ENCODE measurements at regions not wholly inside any gene's neighbourhood (a gene's known extent, or its start where the extent isn't known, plus 50 kb on each side); places are given as distances from the start of the nearest gene placed in this dataset.

DNA sequence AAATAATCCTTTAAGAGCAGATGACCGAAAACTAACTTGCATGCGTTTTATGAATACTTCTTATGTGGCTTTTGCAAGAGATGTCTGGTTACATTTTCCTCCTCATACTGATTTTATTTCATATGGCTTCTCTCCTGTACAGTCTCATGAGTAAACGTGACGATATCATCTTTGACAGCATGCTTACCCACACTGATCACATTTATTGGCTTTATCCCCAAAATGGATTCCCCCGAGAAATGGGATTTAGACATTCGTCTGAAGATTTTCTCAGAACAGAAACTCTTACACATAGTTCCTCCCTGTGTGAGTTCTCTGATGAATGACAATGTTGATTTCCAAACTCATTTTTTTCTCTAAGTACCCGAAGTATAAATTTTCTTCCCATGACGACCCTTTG lies 939.7 kb upstream of the LCORL start:
- Histone ChIP-seq H3K9ac (ENCODE audit: low read length) (no peak overlapping the region), H3K4me1 (ENCODE audit: insufficient read depth, low read length) (no peaks in the 10 kb centered on the region), H3K27me3 (ENCODE audit: control insufficient read depth in 1 of 2, insufficient read depth in 2 of 2, low read length in 2 of 2) (no peaks in the 10 kb centered on the region), H3K4me3 (ENCODE audit: low read depth in 1 of 2, low read length in 2 of 2) (no peak overlapping the region), H3K36me3 (ENCODE audit: insufficient read depth, low read length) (no peaks in the 10 kb centered on the region), H3K9me3 (ENCODE audit: low read length) (no peaks in the 10 kb centered on the region), H3K27ac (ENCODE audit: low read depth, low read length) (no peak overlapping the region)

DNA sequence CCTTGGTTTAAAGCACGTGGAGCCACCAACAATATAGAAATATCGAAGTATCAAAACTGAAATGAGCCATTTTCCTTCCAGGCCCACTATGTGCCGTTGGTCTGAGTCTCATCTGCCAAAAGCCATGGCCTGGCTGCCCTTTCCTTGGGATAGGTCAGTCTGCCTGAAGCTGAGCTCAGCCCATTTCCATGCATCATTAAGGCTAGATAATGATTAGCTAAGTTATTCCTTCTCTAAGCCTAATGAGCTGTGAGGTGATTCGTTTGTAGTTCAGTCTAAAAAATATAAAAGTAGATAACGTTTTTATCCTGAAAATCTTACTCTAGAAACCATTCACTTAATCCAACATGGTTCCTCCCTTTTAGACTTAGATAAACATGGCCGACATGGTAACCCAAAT lies 936.2 kb upstream of the LCORL start:
- no peaks in the 10 kb centered on the region for H3K27me3 ChIP-seq (ENCODE audit: control insufficient read depth in 1 of 2, insufficient read depth in 2 of 2, low read length in 2 of 2)
- no peaks in the 10 kb centered on the region for H3K9me3 ChIP-seq (ENCODE audit: low read length)
- H3K36me3 ChIP-seq (ENCODE audit: insufficient read depth, low read length): no peaks in the 10 kb centered on the region
- H3K4me3 ChIP-seq (ENCODE audit: low read depth in 1 of 2, low read length in 2 of 2): no peak overlapping the region
- H3K4me1 ChIP-seq (ENCODE audit: insufficient read depth, low read length): no peaks in the 10 kb centered on the region
- no peak overlapping the region for H3K9ac ChIP-seq (ENCODE audit: low read length)
- H3K27ac ChIP-seq (ENCODE audit: low read depth, low read length): no peak overlapping the region

DNA sequence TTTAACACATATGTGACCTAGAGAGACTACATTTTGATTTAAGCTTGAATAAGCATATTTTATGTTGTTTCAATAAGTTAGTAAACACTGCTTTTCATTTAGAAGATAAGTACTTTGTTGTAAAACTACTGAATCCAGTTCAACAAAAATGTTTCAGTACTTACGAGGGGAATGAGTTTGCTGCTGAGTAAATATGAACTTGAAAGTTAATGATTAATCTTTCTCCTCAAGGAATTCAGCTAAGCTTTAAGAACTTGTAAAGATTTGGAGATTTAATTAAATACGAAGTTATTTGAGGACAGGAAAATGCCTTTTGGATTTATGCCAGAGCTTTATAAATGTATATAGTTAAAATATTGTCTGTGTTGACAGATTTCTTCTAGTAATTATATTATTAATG lies 933.0 kb upstream of the LCORL start:
- H3K27ac ChIP-seq (ENCODE audit: low read depth, low read length): no peak overlapping the region
- H3K27me3 ChIP-seq (ENCODE audit: control insufficient read depth in 1 of 2, insufficient read depth in 2 of 2, low read length in 2 of 2): no peaks in the 10 kb centered on the region
- H3K4me3 ChIP-seq (ENCODE audit: low read depth in 1 of 2, low read length in 2 of 2): no peak overlapping the region
- H3K9ac ChIP-seq (ENCODE audit: low read length): no peak overlapping the region
- no peaks in the 10 kb centered on the region for H3K4me1 ChIP-seq (ENCODE audit: insufficient read depth, low read length)
- H3K36me3 ChIP-seq (ENCODE audit: insufficient read depth, low read length): no peaks in the 10 kb centered on the region
- H3K9me3 ChIP-seq (ENCODE audit: low read length): no peaks in the 10 kb centered on the region

DNA sequence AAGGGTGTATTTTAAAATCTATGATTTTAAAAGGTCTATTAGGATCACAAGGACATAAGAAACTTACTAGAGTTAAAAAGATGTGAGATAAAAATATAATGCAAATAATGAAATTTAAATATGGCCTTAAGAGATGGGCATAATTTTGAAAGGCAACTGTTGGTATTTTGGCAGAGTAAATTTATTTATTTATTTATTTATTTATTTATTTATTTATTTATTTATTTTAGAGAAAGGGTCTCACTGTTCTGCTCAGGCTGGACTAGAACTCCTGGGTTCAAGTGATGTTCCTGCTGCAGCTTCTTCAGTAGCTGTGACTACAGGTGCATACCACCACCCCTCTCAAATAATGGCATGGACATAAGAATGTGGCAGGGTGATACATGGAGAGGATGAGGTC lies 932.1 kb upstream of the LCORL start:
- Histone ChIP-seq H3K27ac (ENCODE audit: low read depth, low read length) (no peak overlapping the region), H3K4me3 (ENCODE audit: low read depth in 1 of 2, low read length in 2 of 2) (no peak overlapping the region), H3K36me3 (ENCODE audit: insufficient read depth, low read length) (no peaks in the 10 kb centered on the region), H3K9ac (ENCODE audit: low read length) (no peak overlapping the region), H3K9me3 (ENCODE audit: low read length) (no peaks in the 10 kb centered on the region), H3K4me1 (ENCODE audit: insufficient read depth, low read length) (no peaks in the 10 kb centered on the region), H3K27me3 (ENCODE audit: control insufficient read depth in 1 of 2, insufficient read depth in 2 of 2, low read length in 2 of 2) (no peaks in the 10 kb centered on the region)

DNA sequence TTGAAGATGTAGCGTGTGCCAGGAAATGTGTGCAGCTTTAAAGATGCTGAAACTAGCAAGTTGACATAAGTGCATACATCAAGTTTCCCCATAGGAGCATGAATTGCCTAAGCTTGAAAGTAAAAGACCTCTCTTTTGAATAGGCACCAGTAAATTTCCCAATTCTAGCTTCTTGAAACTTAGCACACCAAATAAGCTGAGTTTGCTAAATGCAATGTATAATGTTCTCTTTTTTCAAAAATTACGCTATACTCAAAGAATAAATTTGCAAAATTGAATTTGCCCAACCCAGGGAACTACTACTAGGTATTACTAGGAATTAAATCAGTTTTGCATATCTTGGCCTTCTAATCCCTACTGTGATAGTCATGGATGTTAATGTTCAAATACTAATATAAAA lies 923.9 kb upstream of the LCORL start:
- H3K27ac ChIP-seq (ENCODE audit: low read depth, low read length): no peak overlapping the region
- H3K36me3 ChIP-seq (ENCODE audit: insufficient read depth, low read length): no peaks in the 10 kb centered on the region
- no peak overlapping the region for H3K4me3 ChIP-seq (ENCODE audit: low read depth in 1 of 2, low read length in 2 of 2)
- H3K27me3 ChIP-seq (ENCODE audit: control insufficient read depth in 1 of 2, insufficient read depth in 2 of 2, low read length in 2 of 2): no peaks in the 10 kb centered on the region
- no peaks in the 10 kb centered on the region for H3K9me3 ChIP-seq (ENCODE audit: low read length)
- no peaks in the 10 kb centered on the region for H3K4me1 ChIP-seq (ENCODE audit: insufficient read depth, low read length)
- no peak overlapping the region for H3K9ac ChIP-seq (ENCODE audit: low read length)

DNA sequence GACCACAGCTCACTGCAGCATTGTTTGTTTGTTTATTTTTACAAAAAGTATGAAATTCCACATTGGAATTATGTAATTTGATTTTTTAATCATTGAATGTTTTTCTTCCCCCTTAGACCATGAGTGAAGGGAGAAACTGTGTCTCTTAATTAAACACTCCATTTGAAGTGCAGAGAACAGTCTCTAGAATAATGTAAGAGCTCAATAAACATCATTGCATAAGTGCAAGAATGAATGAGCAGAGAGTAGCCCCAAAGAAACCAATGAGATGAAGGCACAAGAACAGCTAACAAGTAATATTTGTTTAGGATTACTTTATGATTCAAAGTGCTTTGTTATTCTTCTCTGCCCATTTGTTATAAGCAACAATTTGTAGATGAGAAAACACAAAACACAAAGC lies 921.3 kb upstream of the LCORL start:
- H3K36me3 ChIP-seq (ENCODE audit: insufficient read depth, low read length): no peaks in the 10 kb centered on the region
- H3K9me3 ChIP-seq (ENCODE audit: low read length): no peaks in the 10 kb centered on the region
- no peak overlapping the region for H3K27ac ChIP-seq (ENCODE audit: low read depth, low read length)
- H3K4me1 ChIP-seq (ENCODE audit: insufficient read depth, low read length): no peaks in the 10 kb centered on the region
- H3K27me3 ChIP-seq (ENCODE audit: control insufficient read depth in 1 of 2, insufficient read depth in 2 of 2, low read length in 2 of 2): no peaks in the 10 kb centered on the region
- no peak overlapping the region for H3K9ac ChIP-seq (ENCODE audit: low read length)
- no peak overlapping the region for H3K4me3 ChIP-seq (ENCODE audit: low read depth in 1 of 2, low read length in 2 of 2)

DNA sequence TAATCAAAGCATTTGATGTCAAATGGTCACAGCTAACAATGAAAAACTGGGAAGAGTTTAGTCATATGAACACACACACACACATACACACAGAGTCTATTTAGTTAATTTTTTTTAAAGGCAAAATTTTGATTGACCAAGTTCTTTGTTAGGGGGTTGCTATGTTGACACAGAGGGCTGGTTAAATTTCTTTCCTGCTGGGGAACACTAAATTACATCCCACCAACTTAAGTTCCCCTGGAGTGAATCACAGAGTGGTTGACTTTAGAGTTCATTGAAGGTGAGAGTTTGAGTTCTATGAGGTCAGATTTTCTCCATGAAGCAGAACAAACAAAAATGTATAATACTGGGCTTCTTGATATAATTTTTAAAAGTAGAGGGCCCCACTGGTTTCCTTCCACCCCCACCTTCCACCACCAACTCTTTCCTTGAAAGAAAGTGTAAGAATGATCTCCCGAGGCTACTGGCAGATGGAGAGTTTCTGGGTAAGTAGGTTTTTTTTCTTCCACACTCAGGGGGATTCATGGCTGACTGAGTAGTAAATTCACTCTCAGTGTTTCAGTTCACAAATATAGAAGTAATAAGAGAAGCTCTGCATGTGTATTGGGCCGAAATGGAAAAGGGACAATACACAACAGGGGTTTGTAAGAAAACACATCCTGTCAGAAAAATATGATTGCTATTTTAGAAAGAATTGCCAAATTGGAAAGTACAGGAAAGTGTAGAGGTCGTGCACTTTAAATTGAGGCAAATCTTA lies 917.0 kb upstream of the LCORL start:
- H3K27ac ChIP-seq (ENCODE audit: low read depth, low read length): no peak overlapping the region
- H3K4me3 ChIP-seq (ENCODE audit: low read depth in 1 of 2, low read length in 2 of 2): no peak overlapping the region
- H3K27me3 ChIP-seq (ENCODE audit: control insufficient read depth in 1 of 2, insufficient read depth in 2 of 2, low read length in 2 of 2): no peaks in the 10 kb centered on the region
- H3K36me3 ChIP-seq (ENCODE audit: insufficient read depth, low read length): no peaks in the 10 kb centered on the region
- H3K9ac ChIP-seq (ENCODE audit: low read length): no peak overlapping the region
- H3K4me1 ChIP-seq (ENCODE audit: insufficient read depth, low read length): no peaks in the 10 kb centered on the region
- no peaks in the 10 kb centered on the region for H3K9me3 ChIP-seq (ENCODE audit: low read length)

DNA sequence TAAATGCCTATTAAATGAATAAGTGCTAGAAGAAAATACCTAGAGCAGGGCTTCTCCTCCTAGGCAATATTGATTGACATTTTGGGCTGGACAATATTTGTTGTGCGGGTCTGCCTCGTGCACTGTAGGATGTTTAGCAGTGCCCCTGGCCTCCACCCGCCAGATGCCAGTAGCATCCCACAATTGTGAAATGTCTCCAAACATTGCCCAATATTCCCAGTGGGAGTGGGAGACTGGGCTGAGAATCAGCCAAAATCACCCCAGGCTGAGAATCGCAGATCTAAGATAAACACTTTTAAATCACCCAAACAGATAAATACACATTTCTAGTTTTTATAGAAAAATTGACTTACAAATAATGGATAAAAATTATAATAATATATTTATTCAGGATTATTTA lies 916.2 kb upstream of the LCORL start:
- H3K4me3 ChIP-seq (ENCODE audit: low read depth in 1 of 2, low read length in 2 of 2): no peak overlapping the region
- no peak overlapping the region for H3K9ac ChIP-seq (ENCODE audit: low read length)
- H3K27ac ChIP-seq (ENCODE audit: low read depth, low read length): no peak overlapping the region
- H3K4me1 ChIP-seq (ENCODE audit: insufficient read depth, low read length): no peaks in the 10 kb centered on the region
- H3K9me3 ChIP-seq (ENCODE audit: low read length): no peaks in the 10 kb centered on the region
- no peaks in the 10 kb centered on the region for H3K27me3 ChIP-seq (ENCODE audit: control insufficient read depth in 1 of 2, insufficient read depth in 2 of 2, low read length in 2 of 2)
- no peaks in the 10 kb centered on the region for H3K36me3 ChIP-seq (ENCODE audit: insufficient read depth, low read length)

DNA sequence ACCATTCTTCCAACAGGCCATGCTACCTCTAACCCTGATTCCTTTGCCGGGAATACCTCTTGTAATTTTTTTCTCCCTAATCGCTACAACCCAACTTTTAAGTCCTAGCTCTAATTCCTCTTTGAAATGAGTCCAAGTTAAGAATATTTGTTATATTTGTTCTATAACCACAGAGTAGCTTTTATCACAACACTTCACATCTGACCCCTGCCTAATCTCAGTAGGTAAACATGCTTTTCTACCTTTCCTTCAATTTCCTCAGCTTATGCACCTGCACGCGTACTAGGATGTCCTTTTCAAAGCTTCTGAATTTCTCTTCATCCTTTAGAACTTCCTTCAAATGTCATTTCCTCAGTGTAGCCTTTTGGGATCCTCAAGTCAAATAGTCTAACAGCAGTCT lies 915.5 kb upstream of the LCORL start:
- Histone ChIP-seq H3K27me3 (ENCODE audit: control insufficient read depth in 1 of 2, insufficient read depth in 2 of 2, low read length in 2 of 2) (no peaks in the 10 kb centered on the region), H3K4me1 (ENCODE audit: insufficient read depth, low read length) (no peaks in the 10 kb centered on the region), H3K9ac (ENCODE audit: low read length) (no peak overlapping the region), H3K4me3 (ENCODE audit: low read depth in 1 of 2, low read length in 2 of 2) (no peak overlapping the region), H3K36me3 (ENCODE audit: insufficient read depth, low read length) (no peaks in the 10 kb centered on the region), H3K27ac (ENCODE audit: low read depth, low read length) (no peak overlapping the region), H3K9me3 (ENCODE audit: low read length) (no peaks in the 10 kb centered on the region)

DNA sequence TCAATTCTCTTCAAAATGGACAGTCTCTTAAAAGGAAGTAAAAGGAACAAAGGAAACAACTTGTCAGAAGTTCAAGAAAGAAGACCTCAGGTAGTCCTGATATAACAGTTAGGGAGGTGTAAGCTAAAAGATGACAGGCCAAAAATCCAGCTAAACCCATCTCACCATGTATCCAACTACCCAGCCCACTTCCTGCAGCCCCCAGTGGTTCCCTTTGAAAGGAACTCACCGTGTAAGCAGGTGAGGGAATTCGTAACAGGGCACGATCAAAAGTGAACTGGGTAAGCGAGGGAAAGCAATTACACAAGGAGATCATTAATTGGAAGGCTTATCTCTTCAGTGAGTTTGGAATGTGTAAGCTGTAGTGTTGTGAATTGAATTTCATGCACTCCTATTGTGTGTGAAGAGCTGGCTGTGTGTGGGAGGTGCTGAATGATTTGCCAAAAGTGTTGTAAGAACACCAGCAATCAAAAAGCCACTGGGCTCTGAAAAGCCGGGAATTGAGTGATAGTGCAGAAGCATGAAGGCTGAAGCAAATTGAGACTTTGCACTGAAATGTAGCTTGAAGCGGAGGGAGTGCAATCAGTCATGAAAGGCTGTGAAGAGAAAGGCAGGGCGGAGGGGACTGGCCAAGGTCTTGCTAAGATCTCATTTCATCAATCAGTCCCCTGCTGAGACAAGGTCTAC lies 914.2 kb upstream of the LCORL start:
- Histone ChIP-seq H3K9me3 (ENCODE audit: low read length) (no peaks in the 10 kb centered on the region), H3K36me3 (ENCODE audit: insufficient read depth, low read length) (no peaks in the 10 kb centered on the region), H3K27ac (ENCODE audit: low read depth, low read length) (no peak overlapping the region), H3K9ac (ENCODE audit: low read length) (no peak overlapping the region), H3K4me1 (ENCODE audit: insufficient read depth, low read length) (no peaks in the 10 kb centered on the region), H3K4me3 (ENCODE audit: low read depth in 1 of 2, low read length in 2 of 2) (no peak overlapping the region), H3K27me3 (ENCODE audit: control insufficient read depth in 1 of 2, insufficient read depth in 2 of 2, low read length in 2 of 2) (no peaks in the 10 kb centered on the region)

DNA sequence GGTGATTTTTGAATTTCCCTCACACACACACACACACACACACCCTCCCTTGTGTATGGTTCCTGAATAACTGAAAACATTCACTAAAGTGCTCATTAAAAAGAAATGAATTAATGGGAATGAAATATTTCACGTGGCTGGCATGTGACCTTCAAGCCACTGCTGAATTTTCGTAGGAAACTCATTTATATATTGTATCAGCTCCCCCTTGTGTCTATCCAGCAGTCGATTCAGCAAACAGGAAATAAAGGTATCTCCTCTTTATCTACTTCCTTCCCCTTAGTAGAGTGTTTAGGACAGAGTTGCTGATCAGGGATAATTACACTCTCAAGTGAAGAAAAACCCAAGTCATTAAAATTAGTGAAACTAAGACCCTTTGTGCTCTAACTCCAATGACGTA lies 912.6 kb upstream of the LCORL start:
- Histone ChIP-seq H3K27ac (ENCODE audit: low read depth, low read length) (no peak overlapping the region), H3K4me1 (ENCODE audit: insufficient read depth, low read length) (no peaks in the 10 kb centered on the region), H3K4me3 (ENCODE audit: low read depth in 1 of 2, low read length in 2 of 2) (no peak overlapping the region), H3K36me3 (ENCODE audit: insufficient read depth, low read length) (no peaks in the 10 kb centered on the region), H3K9me3 (ENCODE audit: low read length) (no peaks in the 10 kb centered on the region), H3K27me3 (ENCODE audit: control insufficient read depth in 1 of 2, insufficient read depth in 2 of 2, low read length in 2 of 2) (no peaks in the 10 kb centered on the region), H3K9ac (ENCODE audit: low read length) (no peak overlapping the region)
